ENCODE measurements at regions not wholly inside any gene's neighbourhood (a gene's known extent, or its start where the extent isn't known, plus 50 kb on each side); places are given as distances from the start of the nearest gene placed in this dataset.
"Not testable (repeated sequence)": the region's sequence is repeated elsewhere in the genome, so short reads cannot be mapped to it uniquely, and the experiment has no call there.

DNA sequence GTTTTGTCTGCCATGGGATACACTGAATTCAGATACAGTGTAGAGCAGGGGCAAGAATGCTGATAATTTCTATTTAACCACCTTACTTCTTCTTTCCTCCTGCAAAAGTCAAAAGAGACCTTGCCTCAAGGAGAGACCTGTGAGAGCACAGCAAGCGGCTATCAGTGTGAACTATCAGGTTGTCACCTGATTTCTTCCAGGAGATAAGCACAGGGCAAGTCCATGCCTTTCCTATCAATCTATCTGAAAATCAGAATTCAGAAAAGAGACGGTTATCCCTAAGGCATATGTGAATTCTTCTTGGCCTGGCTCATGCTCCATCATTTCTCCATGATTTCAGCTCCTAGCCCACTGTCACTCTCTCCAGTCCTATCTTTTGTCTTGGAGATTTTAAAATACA is 128.9 kb upstream of the CCND2 start:
- H3K4me3 ChIP-seq (ENCODE audit: low read depth, low read length): no peak overlapping the region
- no peak for DNase-seq (ENCODE audit: low read depth)
- TF ChIP-seq, protein P1, sequence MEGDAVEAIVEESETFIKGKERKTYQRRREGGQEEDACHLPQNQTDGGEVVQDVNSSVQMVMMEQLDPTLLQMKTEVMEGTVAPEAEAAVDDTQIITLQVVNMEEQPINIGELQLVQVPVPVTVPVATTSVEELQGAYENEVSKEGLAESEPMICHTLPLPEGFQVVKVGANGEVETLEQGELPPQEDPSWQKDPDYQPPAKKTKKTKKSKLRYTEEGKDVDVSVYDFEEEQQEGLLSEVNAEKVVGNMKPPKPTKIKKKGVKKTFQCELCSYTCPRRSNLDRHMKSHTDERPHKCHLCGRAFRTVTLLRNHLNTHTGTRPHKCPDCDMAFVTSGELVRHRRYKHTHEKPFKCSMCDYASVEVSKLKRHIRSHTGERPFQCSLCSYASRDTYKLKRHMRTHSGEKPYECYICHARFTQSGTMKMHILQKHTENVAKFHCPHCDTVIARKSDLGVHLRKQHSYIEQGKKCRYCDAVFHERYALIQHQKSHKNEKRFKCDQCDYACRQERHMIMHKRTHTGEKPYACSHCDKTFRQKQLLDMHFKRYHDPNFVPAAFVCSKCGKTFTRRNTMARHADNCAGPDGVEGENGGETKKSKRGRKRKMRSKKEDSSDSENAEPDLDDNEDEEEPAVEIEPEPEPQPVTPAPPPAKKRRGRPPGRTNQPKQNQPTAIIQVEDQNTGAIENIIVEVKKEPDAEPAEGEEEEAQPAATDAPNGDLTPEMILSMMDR (IDR thresholded peaks at IDR 0.05; ENCODE audit: insufficient read depth, low read length): no peak

GRCh38 chr12:4143896-4144295 is 129.7 kb upstream of the CCND2 start:
- H3K4me3 ChIP-seq (ENCODE audit: low read depth, low read length): no peak overlapping the region
- TF ChIP-seq, protein P1 (IDR thresholded peaks at IDR 0.05; ENCODE audit: insufficient read depth, low read length): no peak
- DNase-seq (ENCODE audit: low read depth): no peak

- no peak overlapping the region for H3K4me3 ChIP-seq (ENCODE audit: low read depth, low read length)
- no peak for DNase-seq (ENCODE audit: low read depth)
- TF ChIP-seq, protein P1 (IDR thresholded peaks at IDR 0.05; ENCODE audit: insufficient read depth, low read length): no peak
These were observed 132.0 kb upstream of the CCND2 start for GRCh38 chr12:4141348-4142270.

GRCh38 chr12:4140581-4141301 is 132.8 kb upstream of the CCND2 start:
- no peak for DNase-seq (ENCODE audit: low read depth)
- TF ChIP-seq, protein P1 (IDR thresholded peaks at IDR 0.05; ENCODE audit: insufficient read depth, low read length): no peak
- H3K4me3 ChIP-seq (ENCODE audit: low read depth, low read length): no peak overlapping the region

DNA sequence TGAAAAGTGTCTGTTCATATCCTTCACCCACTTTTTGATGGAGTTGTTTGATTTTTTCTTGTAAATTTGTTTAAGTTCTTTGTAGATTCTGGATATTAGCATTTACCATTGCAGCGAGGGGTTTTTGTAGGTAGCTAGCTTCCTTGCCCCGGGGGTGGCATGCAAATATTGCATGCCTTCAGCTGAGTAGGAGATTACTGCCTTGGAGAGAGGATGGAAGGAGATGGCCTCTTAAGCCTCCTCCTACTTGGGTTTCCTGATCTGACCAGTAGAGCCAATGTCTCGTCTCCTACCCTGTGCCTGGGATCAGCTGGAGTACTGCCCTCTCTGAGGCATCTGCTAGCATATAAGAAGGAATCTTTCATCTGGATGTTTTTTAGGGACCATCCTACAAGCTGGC is 134.4 kb upstream of the CCND2 start:
- TF ChIP-seq, protein P1 (IDR thresholded peaks at IDR 0.05; ENCODE audit: insufficient read depth, low read length): no peak
- H3K4me3 ChIP-seq (ENCODE audit: low read depth, low read length): no peak overlapping the region
- DNase-seq (ENCODE audit: low read depth): no peak

DNA sequence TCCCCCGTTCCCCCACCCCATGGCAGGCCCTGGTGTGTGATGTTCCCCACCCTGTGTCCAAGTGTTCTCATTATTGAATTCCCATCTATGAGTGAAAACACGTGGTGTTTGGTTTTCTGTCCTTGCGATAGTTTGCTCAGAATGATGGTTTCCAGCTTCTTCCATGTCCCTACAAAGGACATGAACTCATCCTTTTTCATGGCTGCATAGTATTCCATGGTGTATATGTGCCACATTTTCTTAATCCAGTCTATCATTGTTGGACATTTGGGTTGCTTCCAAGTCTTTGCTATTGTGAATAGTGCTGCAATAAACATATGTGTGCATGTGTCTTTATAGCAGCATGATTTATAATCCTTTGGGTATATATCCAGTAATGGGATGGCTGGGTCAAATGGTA is 135.0 kb upstream of the CCND2 start:
- not testable (repeated sequence) for H3K4me3 ChIP-seq (ENCODE audit: low read depth, low read length); DNase-seq (ENCODE audit: low read depth)

GRCh38 chr12:4138051-4138450 is 135.5 kb upstream of the CCND2 start:
- TF ChIP-seq, protein P1 (IDR thresholded peaks at IDR 0.05; ENCODE audit: insufficient read depth, low read length): no peak
- DNase-seq (ENCODE audit: low read depth): no peak
- no peak overlapping the region for H3K4me3 ChIP-seq (ENCODE audit: low read depth, low read length)

Data from fibroblast of the aortic adventitia (primary cell).